Kidney (tissue), 13 donors: ENCODE measurements at regions not wholly inside any gene's neighbourhood (a gene's known extent, or its start where the extent isn't known, plus 50 kb on each side); places are given as distances from the start of the nearest gene placed in this dataset.

Source experiments
- DNase-seq, 5 donors: peaks; one replicate each; pipeline ENCODE4 v3.0.0-alpha.2; 2013 to 2020
- FAIRE-seq: peaks from 2 replicates; lab custom pipeline; 2012; peaks lifted over from hg19 to GRCh38; lab: Jason Lieb, UNC
- H3K27ac ChIP-seq, 2 donors: one replicate each; pipeline ENCODE4 v1.7.0; 2013; ENCODE audit warnings: low read depth in 2 of 2, low read length in 2 of 2, inconsistent platforms in 1 of 2
- H3K27me3 ChIP-seq: one replicate; pipeline ENCODE4 v1.7.1; 2013; ENCODE audit warnings: low read length, inconsistent platforms; ENCODE audit not compliant: control insufficient read depth, insufficient read depth
- H3K36me3 ChIP-seq, 3 donors: one replicate each; pipeline versions ENCODE4 v1.7.0 to v1.7.1; 2013; ENCODE audit warnings: low read length in 3 of 3, control low read depth in 1 of 3, inconsistent platforms in 1 of 3; ENCODE audit not compliant: insufficient read depth in 3 of 3, control insufficient read depth in 2 of 3
- H3K4me1 ChIP-seq, 3 donors: one replicate each; pipeline versions ENCODE4 v1.7.0 to v1.7.1; 2013; ENCODE audit warnings: low read length in 3 of 3, inconsistent platforms in 1 of 3, low read depth in 1 of 3; ENCODE audit not compliant: control insufficient read depth in 2 of 3, insufficient read depth in 2 of 3
- H3K4me3 ChIP-seq, 3 donors: one replicate each; pipeline versions ENCODE4 v1.7.0 to v1.8.1; 2013; ENCODE audit warnings: low read length in 3 of 3, control low read depth in 1 of 3, inconsistent platforms in 1 of 3
- H3K9ac ChIP-seq, 3 donors: one replicate each; pipeline versions ENCODE4 v1.7.0 to v1.7.1; 2013; ENCODE audit warnings: low read length in 3 of 3, control low read depth in 1 of 3, inconsistent platforms in 1 of 3
- H3K9me3 ChIP-seq, 3 donors: one replicate each; pipeline versions ENCODE4 v1.7.0 to v1.7.1; 2013; ENCODE audit warnings: low read length in 3 of 3, control low read depth in 1 of 3, inconsistent platforms in 1 of 3; ENCODE audit not compliant: control insufficient read depth in 2 of 3, insufficient read depth in 1 of 3
- CTCF ChIP-seq: IDR thresholded peaks from 3 replicates; pipeline ENCODE4 v1.5.1; 2012; ENCODE audit warnings: mild to moderate bottlenecking, moderate library complexity, borderline replicate concordance; ENCODE audit not compliant: insufficient read depth; ENCODE audit errors: extremely low read depth
- intact Hi-C: fragments of 100-400 bp; cut with DNase I; formaldehyde crosslinking; loops from one replicate; pipeline ENCODE4 v1.11.1; 2022
- donor health status: control.
- donor health status: control.
- donor health status: control.
- donor health status: control.
- donor health status: control.
- donor health status: DM: yes; HTN: yes; CAD: no.
- donor health status: Normal renal cell carcinoma (clear cell type).

DNA sequence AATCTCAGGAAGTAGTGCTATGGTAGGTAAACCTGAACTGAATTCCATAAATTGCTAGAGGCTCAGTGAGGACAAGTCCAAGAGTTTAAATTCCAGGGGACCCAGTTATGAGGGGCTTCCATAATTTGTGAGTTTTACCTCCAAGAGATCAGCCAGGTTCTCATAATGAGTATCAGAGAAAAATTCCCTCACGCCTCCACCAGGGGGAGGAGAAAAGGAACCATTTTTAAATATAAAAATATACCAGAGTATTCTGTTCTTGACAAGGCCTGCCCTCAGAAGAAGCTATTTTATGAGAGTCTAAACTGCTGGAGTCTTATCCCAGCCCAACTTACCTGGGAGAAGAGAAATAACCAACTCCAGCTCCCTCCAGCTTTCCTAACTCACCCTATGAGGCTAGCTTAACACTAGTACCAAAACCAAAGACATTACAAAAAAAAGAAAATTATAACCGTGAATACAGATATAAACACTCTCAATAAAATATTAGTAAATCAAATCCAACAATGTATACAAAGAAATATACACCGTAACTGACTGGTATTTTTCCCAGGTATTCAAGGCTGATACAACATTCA lies 158.7 kb downstream of the TFAP2A start:
- H3K27ac ChIP-seq = no peak overlapping the region
- H3K27me3 ChIP-seq = no peaks in the 10 kb centered on the region
- H3K4me1 ChIP-seq = no peaks in the 10 kb centered on the region
- FAIRE-seq (no peak), DNase-seq (no peak)
- intact Hi-C loops = no loop called here
- H3K9ac ChIP-seq = no peak overlapping the region
- H3K4me3 ChIP-seq = no peak overlapping the region
- peaks cover 0 to 4% (median 0%) of the 10 kb centered on the region in 3 donors for H3K9me3 ChIP-seq
- no peak for TF ChIP-seq CTCF
- no peaks in the 10 kb centered on the region for H3K36me3 ChIP-seq

- no peak for TF ChIP-seq CTCF
Measured at GRCh38 chr6:10250655-10251220, 164.1 kb downstream of the TFAP2A start.

DNA sequence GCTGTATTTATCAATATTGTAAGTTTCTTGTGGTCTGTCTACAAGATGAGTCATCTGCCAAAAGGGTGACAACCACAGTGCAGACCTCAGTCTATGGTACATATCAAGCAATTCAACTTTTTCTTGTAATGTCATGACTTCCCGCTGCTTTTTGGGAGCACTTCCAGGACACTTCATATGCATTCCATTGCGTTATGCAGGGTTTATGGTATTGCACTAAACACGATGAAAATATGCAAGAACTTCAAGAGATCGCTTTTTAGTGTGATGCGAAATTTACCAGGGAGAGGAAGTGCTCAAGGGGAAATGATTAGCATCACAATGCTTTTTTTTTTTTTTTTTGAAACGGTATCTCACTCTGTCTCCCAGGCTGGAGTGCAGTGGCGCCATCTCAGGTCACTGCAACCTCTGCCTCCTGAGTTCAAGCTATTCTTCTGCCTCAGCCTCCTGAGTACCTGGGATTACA lies 166.5 kb downstream of the TFAP2A start:
- DNase-seq (no peak), FAIRE-seq (no peak)
- intact Hi-C loops = no loop called here
- Histone ChIP-seq H3K27me3 (no peaks in the 10 kb centered on the region), H3K36me3 (no peaks in the 10 kb centered on the region), H3K9ac (no peak overlapping the region), H3K4me1 (no peaks in the 10 kb centered on the region), H3K27ac (no peak overlapping the region), H3K4me3 (no peak overlapping the region), H3K9me3 (no peaks in the 10 kb centered on the region)
- no peak for TF ChIP-seq CTCF

More at GRCh38 chr6:10250655-10251220, 164.1 kb downstream of the TFAP2A start:
- no peaks in the 10 kb centered on the region for H3K27me3 ChIP-seq
- H3K9ac ChIP-seq = no peak overlapping the region
- no peak overlapping the region for H3K27ac ChIP-seq
- FAIRE-seq (no peak), DNase-seq (no peak)
- H3K4me1 ChIP-seq = no peaks in the 10 kb centered on the region
- no peak overlapping the region for H3K4me3 ChIP-seq
- H3K36me3 ChIP-seq = no peaks in the 10 kb centered on the region
- H3K9me3 ChIP-seq = no peaks in the 10 kb centered on the region
- intact Hi-C loops = no loop called here
